ENCODE measurements at regions not wholly inside any gene's neighbourhood (a gene's known extent, or its start where the extent isn't known, plus 50 kb on each side); places are given as distances from the start of the nearest gene placed in this dataset.
A peak's percentile ranks its signal among the peaks of the same experiment; 100 is the strongest.

- Histone ChIP-seq H3K79me2 (ENCODE audit: insufficient read depth, low read length) (no peaks in the 10 kb centered on the region), H3K9ac (ENCODE audit: low read length) (peak overlapping the region; percentile 34; the same call in 1 of the 2 replicates), H3F3A (ENCODE audit: insufficient read depth, low read length) (no peaks in the 10 kb centered on the region), H3K9me2 (ENCODE audit: low read depth, low read length) (no peaks in the 10 kb centered on the region), H3K36me3 (ENCODE audit: insufficient read depth, low read length) (no peaks in the 10 kb centered on the region), H3K9me3 (ENCODE audit: low read length) (no peaks in the 10 kb centered on the region), H4K20me1 (ENCODE audit: insufficient read depth, low read length) (no peaks in the 10 kb centered on the region), H3K4me3 (ENCODE audit: low read depth, low read length, poor library complexity, severe bottlenecking) (no peak overlapping the region), H3K27me3 (ENCODE audit: insufficient read depth, low read length) (no peaks in the 10 kb centered on the region), H3K4me2 (ENCODE audit: low read length) (peak overlapping the region; percentile 47; the same call in 1 of the 2 replicates), H3K27ac (ENCODE audit: low read depth, low read length, poor library complexity, severe bottlenecking) (peak overlapping the region; percentile 91), H2AFZ (ENCODE audit: low read length) (peak overlapping the region; percentile 4; the same call in 1 of the 2 replicates), H3K4me1 (ENCODE audit: insufficient read depth, low read length, severe bottlenecking) (peaks cover 34% of the 10 kb centered on the region)
- no peak for TF ChIP-seq EZH2 (IDR thresholded peaks at IDR 0.05; ENCODE audit: borderline replicate concordance, low read length)
- TF ChIP-seq, protein P1, sequence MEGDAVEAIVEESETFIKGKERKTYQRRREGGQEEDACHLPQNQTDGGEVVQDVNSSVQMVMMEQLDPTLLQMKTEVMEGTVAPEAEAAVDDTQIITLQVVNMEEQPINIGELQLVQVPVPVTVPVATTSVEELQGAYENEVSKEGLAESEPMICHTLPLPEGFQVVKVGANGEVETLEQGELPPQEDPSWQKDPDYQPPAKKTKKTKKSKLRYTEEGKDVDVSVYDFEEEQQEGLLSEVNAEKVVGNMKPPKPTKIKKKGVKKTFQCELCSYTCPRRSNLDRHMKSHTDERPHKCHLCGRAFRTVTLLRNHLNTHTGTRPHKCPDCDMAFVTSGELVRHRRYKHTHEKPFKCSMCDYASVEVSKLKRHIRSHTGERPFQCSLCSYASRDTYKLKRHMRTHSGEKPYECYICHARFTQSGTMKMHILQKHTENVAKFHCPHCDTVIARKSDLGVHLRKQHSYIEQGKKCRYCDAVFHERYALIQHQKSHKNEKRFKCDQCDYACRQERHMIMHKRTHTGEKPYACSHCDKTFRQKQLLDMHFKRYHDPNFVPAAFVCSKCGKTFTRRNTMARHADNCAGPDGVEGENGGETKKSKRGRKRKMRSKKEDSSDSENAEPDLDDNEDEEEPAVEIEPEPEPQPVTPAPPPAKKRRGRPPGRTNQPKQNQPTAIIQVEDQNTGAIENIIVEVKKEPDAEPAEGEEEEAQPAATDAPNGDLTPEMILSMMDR (IDR thresholded peaks at IDR 0.05; ENCODE audit: low read length) = no peak
Measured at GRCh38 chr5:104361932-104362331, 799.3 kb upstream of the NUDT12 start.

DNA sequence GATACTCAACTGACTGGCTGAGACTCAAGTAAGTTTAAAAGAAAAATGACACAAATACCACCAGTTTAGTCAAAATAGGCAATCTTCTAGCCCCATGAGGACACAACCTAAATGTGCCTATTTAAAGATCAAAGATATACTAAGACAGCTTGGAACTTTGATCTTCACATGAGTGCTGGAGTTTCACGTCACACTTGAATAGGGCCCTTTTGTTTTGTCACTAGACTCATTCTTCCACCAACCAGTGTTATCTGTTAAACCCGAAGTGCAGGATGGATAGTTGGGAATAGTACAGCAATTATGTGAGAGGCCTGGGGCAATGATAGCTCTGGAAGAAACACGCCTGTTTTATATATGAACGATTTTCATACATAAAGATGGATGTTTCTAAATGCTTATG is 792.8 kb upstream of the NUDT12 start:
- peak overlapping the region; percentile 37 for H3K4me2 ChIP-seq (ENCODE audit: low read length)
- no peaks in the 10 kb centered on the region for H3K9me3 ChIP-seq (ENCODE audit: low read length)
- H3K36me3 ChIP-seq (ENCODE audit: insufficient read depth, low read length) = no peaks in the 10 kb centered on the region
- no peak overlapping the region for H2AFZ ChIP-seq (ENCODE audit: low read length)
- H3K9ac ChIP-seq (ENCODE audit: low read length) = no peak overlapping the region
- no peaks in the 10 kb centered on the region for H3F3A ChIP-seq (ENCODE audit: insufficient read depth, low read length)
- TF ChIP-seq EZH2 (IDR thresholded peaks at IDR 0.05; ENCODE audit: borderline replicate concordance, low read length) = no peak
- TF ChIP-seq, protein P1 (IDR thresholded peaks at IDR 0.05; ENCODE audit: low read length) = no peak
- no peaks in the 10 kb centered on the region for H3K9me2 ChIP-seq (ENCODE audit: low read depth, low read length)
- H3K4me3 ChIP-seq (ENCODE audit: low read depth, low read length, poor library complexity, severe bottlenecking) = no peak overlapping the region
- no peaks in the 10 kb centered on the region for H3K79me2 ChIP-seq (ENCODE audit: insufficient read depth, low read length)
- no peaks in the 10 kb centered on the region for H3K27me3 ChIP-seq (ENCODE audit: insufficient read depth, low read length)
- peak overlapping the region; percentile 46 for H3K27ac ChIP-seq (ENCODE audit: low read depth, low read length, poor library complexity, severe bottlenecking)
- no peaks in the 10 kb centered on the region for H4K20me1 ChIP-seq (ENCODE audit: insufficient read depth, low read length)
- peaks cover 20% of the 10 kb centered on the region for H3K4me1 ChIP-seq (ENCODE audit: insufficient read depth, low read length, severe bottlenecking)

DNA sequence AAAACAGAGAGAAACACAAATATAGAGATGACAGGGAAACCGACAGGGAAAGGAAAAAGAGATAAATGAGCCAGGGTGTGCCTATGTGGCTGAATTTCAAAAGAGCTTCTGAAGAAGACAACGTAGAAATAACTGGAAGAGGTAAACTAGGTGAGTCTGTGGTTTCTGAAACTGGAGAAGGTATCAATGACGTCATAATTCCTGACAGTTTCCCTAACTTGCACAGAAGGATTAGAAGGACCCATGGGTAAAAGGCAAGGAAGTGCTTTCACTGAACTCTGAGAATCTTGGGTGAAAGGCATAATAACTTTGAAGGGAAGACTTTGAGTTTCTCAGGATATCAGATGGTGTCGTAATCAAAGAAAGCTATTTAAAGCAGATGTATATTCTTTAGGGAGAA is 790.8 kb upstream of the NUDT12 start:
- Histone ChIP-seq H3K27ac (ENCODE audit: low read depth, low read length, poor library complexity, severe bottlenecking) (no peak overlapping the region), H3F3A (ENCODE audit: insufficient read depth, low read length) (no peaks in the 10 kb centered on the region), H3K4me3 (ENCODE audit: low read depth, low read length, poor library complexity, severe bottlenecking) (no peak overlapping the region), H3K36me3 (ENCODE audit: insufficient read depth, low read length) (no peaks in the 10 kb centered on the region), H4K20me1 (ENCODE audit: insufficient read depth, low read length) (no peaks in the 10 kb centered on the region), H2AFZ (ENCODE audit: low read length) (no peak overlapping the region), H3K79me2 (ENCODE audit: insufficient read depth, low read length) (no peaks in the 10 kb centered on the region), H3K4me1 (ENCODE audit: insufficient read depth, low read length, severe bottlenecking) (peaks cover 20% of the 10 kb centered on the region), H3K27me3 (ENCODE audit: insufficient read depth, low read length) (no peaks in the 10 kb centered on the region), H3K9me3 (ENCODE audit: low read length) (no peaks in the 10 kb centered on the region), H3K4me2 (ENCODE audit: low read length) (no peak overlapping the region), H3K9me2 (ENCODE audit: low read depth, low read length) (no peaks in the 10 kb centered on the region), H3K9ac (ENCODE audit: low read length) (no peak overlapping the region)
- TF ChIP-seq EZH2 (IDR thresholded peaks at IDR 0.05; ENCODE audit: borderline replicate concordance, low read length) = no peak
- TF ChIP-seq, protein P1 (IDR thresholded peaks at IDR 0.05; ENCODE audit: low read length) = no peak
